G401.6 (cell line): ENCODE measurements at regions not wholly inside any gene's neighbourhood (a gene's known extent, or its start where the extent isn't known, plus 50 kb on each side); places are given as distances from the start of the nearest gene placed in this dataset.
"Not testable (repeated sequence)": the region's sequence is repeated elsewhere in the genome, so short reads cannot be mapped to it uniquely, and the experiment has no call there.

Experiments used
- FAIRE-seq: peaks from 2 replicates; lab custom pipeline; 2012; peaks lifted over from hg19 to GRCh38; lab: Jason Lieb, UNC

DNA sequence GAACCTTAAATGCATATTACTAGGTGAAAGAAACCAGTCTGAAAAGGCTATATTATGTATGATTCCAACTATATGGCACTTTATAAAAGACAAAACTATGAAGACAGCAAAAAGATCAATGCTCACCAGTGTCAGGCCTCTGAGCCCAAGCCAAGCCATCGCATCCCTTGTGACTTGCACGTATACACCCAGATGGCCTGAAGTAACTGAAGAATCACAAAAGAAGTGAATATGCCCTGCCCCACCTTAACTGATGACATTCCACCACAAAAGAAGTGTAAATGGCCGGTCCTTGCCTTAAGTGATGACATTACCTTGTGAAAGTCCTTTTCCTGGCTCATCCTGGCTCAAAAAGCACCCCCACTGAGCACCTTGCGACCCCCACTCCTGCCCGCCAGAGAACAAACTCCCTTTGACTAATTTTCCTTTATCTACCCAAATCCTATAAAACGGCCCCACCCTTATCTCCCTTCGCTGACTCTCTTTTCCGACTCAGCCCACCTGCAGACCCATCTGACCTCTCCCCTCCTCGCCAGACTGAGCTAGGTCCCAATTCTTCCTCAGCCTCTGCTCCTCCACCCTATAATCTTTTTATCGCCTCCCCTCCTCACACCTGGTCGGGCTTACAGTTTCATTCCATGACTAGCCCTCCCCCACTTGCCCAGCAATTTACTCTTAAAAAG, 1239.5 kb downstream of the OLFM4 start:
- FAIRE-seq: not testable (repeated sequence)

DNA sequence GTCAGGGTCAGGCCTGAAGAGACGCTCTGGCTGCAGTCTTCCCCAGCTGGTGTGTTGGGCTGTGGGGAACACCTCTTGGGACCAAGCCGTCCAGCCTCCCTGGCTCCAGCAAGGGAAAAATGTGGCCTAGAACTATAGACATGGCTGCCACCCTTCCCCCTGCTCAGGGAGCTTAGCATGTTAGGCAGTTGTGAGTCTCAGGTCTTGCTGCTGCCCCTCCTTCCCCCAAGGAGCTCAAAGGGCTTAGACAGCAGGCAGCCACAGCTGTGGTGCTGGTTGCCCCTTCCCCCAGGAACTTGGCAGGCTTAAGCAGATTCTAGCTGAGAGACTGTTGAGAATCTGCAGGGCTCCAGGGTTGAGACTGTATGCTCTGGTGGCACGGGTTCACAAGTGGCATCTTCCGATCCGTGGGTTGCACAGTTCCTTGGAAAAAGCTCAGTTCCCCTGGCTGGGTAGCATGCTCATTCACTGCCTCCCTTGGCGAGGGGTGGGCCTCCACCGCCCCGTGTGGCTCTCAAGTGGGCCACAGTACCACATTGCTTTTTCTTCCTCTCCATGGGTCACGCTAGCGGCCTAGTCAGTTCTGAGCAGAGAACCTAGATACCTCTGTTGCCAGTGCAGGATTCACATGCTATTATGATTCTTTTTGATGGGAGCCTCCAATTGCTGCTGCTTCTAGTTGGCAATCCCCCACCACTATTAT, 1258.6 kb downstream of the OLFM4 start:
- no peak for FAIRE-seq

DNA sequence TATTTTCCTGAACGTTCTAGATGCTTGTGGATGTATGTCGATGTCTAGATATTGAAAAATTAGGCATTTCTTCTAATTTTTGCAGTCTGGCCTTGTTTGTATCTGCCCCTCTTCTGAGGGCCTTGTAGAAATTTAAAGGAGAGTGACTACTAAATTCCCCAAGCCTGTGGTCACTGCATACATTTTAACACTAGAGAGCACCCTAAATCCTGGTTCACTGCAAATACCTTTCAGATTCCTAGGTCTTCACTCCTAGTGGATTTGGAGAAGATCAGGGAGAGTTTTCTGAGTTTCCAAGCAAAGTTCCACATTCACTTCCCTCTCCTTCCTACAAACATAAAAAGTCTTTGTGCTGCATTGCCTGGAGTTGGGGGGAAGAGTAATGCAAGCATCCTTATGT, 1272.5 kb downstream of the OLFM4 start:
- no peak for FAIRE-seq

DNA sequence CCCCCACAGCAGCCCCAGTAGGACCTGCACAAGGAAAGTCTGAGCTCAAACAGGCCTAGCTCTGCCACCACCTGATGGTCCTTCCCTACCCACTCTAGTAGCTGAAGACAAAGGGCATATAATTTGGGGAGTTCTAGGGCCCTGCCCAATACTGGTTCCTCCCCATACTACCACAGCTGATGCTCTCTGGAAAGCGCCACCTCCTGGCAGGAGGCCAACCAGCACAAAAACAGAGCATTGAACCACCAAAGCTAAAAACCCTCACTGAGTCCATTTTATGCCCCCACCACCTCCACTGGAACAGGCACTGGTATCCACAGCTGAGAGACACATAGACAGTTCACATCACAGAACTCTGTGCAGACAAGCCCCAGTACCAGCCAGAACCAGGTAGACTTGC, 1276.8 kb downstream of the OLFM4 start:
- no peak for FAIRE-seq

DNA sequence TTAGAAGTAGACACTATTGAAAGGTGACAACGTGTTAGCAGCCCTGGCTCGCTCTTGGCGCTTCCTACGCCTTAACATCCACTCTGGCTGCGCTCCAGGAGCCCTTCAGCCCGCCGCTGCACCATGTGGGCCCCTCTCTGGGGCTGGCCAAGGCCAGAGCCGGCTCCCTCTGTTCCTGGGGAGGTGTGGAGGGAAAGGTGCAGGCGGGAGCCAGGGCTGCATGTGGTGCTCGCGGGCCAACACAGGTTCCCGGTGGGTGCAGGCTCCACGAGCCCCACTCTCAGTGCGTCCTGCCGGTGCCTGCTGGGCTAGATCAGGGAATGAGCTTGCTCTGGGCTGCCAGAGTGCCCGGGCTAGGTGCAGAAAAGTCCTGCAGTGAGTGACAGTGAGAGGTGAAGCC, 1284.3 kb downstream of the OLFM4 start:
- FAIRE-seq: no peak

DNA sequence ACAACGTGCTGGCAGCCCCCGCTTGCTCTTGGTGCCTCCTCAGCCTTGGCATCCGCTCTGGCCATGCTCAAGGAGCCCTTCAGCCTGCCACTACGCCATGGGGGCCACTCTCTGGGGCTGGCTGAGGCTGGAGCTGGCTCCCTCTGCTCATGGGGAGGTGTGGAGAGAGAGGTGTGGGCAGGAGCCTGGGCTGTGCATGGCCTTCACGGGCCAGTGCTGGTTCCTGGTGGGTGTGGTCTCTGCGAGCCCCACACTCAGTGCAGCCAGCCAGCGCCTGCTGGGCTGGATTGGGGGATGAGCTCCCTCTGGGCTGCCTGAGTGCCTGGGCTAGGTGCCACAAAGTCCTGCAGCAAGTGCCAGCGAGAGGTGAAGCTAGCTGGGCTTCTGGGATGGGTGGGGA, 1289.1 kb downstream of the OLFM4 start:
- FAIRE-seq: no peak

GRCh38 chr13:54337540-54337939, 1308.9 kb downstream of the OLFM4 start:
- FAIRE-seq: no peak

- no peak for FAIRE-seq
Observed at GRCh38 chr13:54347531-54347930, 1318.9 kb downstream of the OLFM4 start.

DNA sequence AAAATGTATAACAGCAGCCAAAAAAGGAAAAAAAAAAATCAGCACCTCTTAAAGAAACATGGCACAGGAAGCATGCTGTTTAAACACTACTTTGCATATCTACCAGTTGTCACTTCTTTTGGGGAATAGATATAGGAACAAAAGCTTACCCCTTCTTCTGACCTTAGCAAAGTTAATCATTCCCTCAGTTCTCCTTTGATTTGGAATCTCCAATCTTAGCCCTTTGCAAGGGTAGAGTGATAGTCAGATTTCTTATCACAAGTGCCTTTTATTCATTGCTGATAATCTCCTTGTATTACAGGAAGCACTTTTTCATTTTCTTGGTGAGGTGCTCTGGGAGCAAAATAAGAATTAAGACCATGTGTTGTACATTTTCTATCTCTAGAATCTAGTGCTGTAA, 1327.6 kb downstream of the OLFM4 start:
- FAIRE-seq: no peak

DNA sequence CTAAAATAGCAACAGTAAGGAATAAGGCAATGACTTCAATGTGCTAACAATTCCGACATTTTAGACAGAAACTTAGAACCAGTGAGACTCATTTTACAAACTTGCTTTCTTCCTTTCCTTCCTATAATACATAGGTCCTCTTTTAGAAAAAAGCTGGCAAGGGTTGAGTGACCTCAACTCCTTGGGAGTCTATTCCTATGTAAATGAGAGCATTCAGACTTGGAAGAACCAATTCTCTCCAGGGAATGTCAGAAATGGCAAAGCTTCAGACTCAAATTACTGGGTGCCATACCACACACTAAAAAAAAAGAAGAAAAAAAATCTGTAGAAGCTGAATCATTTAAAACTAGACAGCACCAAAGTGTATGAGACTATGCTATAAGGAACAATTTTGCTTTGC, 1328.2 kb downstream of the OLFM4 start:
- no peak for FAIRE-seq

GRCh38 chr13:54357284-54357933, 1328.8 kb downstream of the OLFM4 start:
- FAIRE-seq: no peak

- FAIRE-seq: no peak
Observed at GRCh38 chr13:54361460-54361859, 1332.8 kb downstream of the OLFM4 start.

DNA sequence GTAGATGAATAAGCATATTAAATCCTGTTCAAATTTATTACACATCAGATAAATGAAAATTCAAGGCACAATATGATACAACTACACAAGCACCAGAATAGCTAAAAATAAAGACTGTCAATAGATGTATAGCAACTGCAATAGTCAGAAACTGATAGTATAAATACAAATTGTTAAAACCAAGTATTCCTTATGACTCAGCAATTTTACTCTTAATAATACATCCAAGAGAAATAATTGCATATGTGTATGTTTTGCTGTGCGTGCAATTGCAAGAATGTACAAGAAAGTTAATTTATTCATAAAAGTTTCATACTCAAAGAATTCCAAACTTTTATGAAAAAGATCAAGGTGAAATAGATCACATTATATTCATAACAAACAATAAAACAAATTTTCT, 1338.1 kb downstream of the OLFM4 start:
- FAIRE-seq: no peak

DNA sequence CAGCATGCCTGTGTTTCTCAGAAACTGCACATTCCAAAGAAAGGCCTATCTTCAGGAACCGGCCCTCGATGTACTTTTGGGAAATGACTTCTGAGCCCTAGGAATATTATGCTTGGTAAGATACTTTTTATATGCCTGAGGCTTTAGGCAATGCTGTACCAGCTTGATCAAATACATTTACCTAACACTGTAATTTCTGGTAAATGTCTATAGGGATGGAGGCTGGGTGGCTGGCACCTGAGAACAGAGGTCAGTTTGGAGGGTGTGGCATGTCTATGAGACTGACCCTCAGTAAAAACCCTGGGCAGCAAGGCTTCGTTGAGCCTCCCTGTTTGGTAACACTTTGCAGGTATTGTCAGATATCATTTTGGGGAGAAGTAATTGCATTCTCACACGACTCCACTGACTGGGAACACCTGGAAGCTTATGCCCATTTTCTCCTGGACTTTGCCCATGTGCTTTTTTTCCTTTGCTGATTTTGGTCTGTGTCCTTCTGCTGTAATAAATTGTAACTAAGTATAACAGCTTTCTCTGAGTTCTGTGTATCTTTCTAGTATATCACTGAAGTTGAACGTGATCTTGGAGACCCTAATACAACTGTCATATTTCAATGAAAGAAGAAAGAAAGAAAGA, 1339.1 kb downstream of the OLFM4 start:
- FAIRE-seq: no peak

DNA sequence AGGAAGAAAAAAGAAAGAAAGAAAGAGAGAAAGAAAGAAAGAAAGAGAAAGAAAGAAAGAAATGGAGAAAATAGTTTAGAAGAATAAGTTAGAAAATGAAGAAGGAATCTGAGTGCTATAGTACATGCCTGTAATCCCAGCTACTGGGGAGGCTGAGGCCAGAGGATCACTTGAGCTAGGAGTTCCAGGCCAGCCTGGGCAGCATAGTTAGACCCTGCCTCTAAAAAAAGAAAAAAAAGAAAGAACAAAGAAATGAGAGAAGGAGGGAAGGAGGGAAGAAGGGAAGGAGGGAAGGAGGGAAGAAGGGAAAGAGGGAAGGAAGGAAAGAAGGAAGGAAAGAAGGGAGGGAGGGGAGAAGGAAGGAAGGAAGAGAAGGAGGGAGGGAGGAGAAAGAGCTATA, 1339.8 kb downstream of the OLFM4 start:
- FAIRE-seq: no peak

GRCh38 chr13:54373211-54373610, 1344.6 kb downstream of the OLFM4 start:
- no peak for FAIRE-seq

- FAIRE-seq: no peak
Observed at GRCh38 chr13:54379461-54379860, 1350.8 kb downstream of the OLFM4 start.

- FAIRE-seq: no peak
Observed at GRCh38 chr13:54383604-54384003, 1355.0 kb downstream of the OLFM4 start.

GRCh38 chr13:54387625-54388024, 1359.0 kb downstream of the OLFM4 start:
- FAIRE-seq: no peak

DNA sequence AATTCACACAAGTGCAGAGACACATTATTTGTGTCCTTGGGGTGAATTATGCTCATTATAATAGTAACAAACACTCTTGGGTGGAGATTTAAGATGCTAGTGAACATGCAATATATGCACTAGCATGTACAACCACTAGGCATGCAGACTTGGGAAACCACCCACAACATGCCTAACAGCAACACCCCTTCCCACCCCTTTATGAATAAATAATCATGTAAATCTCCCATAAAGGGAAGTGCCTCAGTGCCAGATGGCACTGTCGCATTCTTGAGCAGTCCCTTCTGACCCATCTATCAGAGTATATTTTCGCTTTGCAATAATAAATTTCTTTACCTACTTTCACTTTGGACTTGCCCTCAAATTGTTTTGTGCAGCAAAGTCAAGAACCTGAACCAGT, 1362.2 kb downstream of the OLFM4 start:
- no peak for FAIRE-seq

- FAIRE-seq: no peak
Observed at GRCh38 chr13:54394085-54394700, 1365.6 kb downstream of the OLFM4 start.

DNA sequence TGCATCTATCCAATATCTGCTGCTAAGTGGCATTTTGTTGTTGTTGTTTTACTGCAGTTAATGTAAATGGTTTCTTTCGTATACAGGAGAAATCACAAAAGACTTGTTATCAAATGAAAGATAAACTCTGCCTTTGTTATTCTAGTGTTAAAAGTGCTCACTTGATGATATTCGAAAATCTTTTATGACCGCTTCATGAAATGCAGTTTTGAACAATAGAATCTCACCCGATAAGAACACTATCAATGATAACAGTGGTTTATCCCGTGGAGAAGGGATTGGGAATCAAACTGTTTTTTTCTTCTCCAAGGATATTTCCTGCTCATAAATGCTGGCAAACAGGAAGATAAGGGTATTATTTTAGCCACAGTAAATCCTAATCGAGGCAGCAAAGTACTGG, 1366.3 kb downstream of the OLFM4 start:
- no peak for FAIRE-seq

DNA sequence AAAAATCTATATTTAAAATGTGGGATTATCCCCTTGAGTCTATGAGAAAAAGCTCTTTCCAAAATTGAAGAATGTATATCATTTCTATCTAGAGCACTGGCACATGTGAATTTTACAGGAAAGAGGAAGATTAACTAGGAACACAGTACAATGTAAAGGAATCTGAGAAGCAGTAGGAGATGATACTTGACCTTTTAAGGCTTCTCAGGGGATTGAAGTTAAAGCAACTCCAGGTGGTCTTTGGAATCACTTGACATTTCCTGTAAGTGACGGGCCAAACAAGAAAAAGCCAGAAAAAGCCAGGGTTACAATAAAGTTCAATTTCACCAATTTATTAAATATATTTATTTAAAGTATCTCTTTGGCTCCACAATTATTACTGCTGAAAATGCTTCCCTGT, 1373.9 kb downstream of the OLFM4 start:
- no peak for FAIRE-seq
